Keratinocyte (primary cell): ENCODE measurements at regions not wholly inside any gene's neighbourhood (a gene's known extent, or its start where the extent isn't known, plus 50 kb on each side); places are given as distances from the start of the nearest gene placed in this dataset.

ENCODE experiments used
- DNase-seq: peaks from one replicate; pipeline ENCODE4 v3.0.0-alpha.2; 2011; ENCODE audit warnings: low read depth, missing footprints, low spot score
- FAIRE-seq: peaks from 2 replicates; lab custom pipeline; 2011; peaks lifted over from hg19 to GRCh38; lab: Jason Lieb, UNC
- H2AFZ ChIP-seq: 2 replicates; pipeline ENCODE4 v1.6.0; 2012; ENCODE audit warnings: low read length, control low read depth, inconsistent platforms; ENCODE audit not compliant: control insufficient read depth
- H3K27ac ChIP-seq: 2 replicates; pipeline ENCODE4 v1.5.1; 2011; ENCODE audit warnings: low read length; ENCODE audit not compliant: control insufficient read depth, insufficient read depth
- H3K27me3 ChIP-seq: 3 replicates; pipeline ENCODE4 v1.6.0; 2011; ENCODE audit warnings: low read length; ENCODE audit not compliant: control insufficient read depth, insufficient read depth; ENCODE audit errors: extremely low read depth
- H3K36me3 ChIP-seq, 2 experiments: 2 replicates in 1 of 2; 3 replicates in 1 of 2; pipeline ENCODE4 v1.5.1; 2011; ENCODE audit warnings: low read length in 2 of 2, mild to moderate bottlenecking in 1 of 2; ENCODE audit not compliant: control insufficient read depth in 2 of 2, insufficient read depth in 2 of 2; ENCODE audit errors: extremely low read depth in 1 of 2
- H3K4me1 ChIP-seq: 3 replicates; pipeline ENCODE4 v1.5.1; 2011; ENCODE audit warnings: low read length; ENCODE audit not compliant: control insufficient read depth, insufficient read depth; ENCODE audit errors: extremely low read depth
- H3K4me2 ChIP-seq: 3 replicates; pipeline ENCODE4 v1.6.0; 2011; ENCODE audit warnings: low read depth, low read length; ENCODE audit not compliant: control insufficient read depth, insufficient read depth; ENCODE audit errors: extremely low read depth
- H3K4me3 ChIP-seq, 3 experiments: fragments of 200-600 bp in 1 of 3; sonication (generic) in 1 of 3; 2 replicates in 2 of 3; 3 replicates in 1 of 3; pipeline ENCODE4 v1.5.1; 2011 to 2016; ENCODE audit warnings: low read length in 3 of 3, mild to moderate bottlenecking in 3 of 3, control low read depth in 2 of 3, inconsistent platforms in 1 of 3, low read depth in 1 of 3, mixed read lengths in 1 of 3, mixed run types in 1 of 3, moderate library complexity in 1 of 3; ENCODE audit not compliant: control insufficient read depth in 2 of 3, insufficient read depth in 2 of 3; ENCODE audit errors: extremely low read depth in 1 of 3
- H3K79me2 ChIP-seq: 2 replicates; pipeline ENCODE4 v1.6.0; 2012; ENCODE audit warnings: low read length; ENCODE audit not compliant: control insufficient read depth, insufficient read depth
- H3K9ac ChIP-seq: 3 replicates; pipeline ENCODE4 v1.6.0; 2011; ENCODE audit warnings: low read length; ENCODE audit not compliant: control insufficient read depth, insufficient read depth; ENCODE audit errors: extremely low read depth
- H3K9me1 ChIP-seq: 3 replicates; pipeline ENCODE4 v1.6.0; 2011; ENCODE audit warnings: low read length; ENCODE audit not compliant: control insufficient read depth, insufficient read depth; ENCODE audit errors: extremely low read depth
- H3K9me3 ChIP-seq: 2 replicates; pipeline ENCODE4 v1.5.1; 2012; ENCODE audit warnings: low read depth, low read length; ENCODE audit not compliant: control insufficient read depth
- H4K20me1 ChIP-seq: 3 replicates; pipeline ENCODE4 v1.6.0; 2011; ENCODE audit warnings: low read length; ENCODE audit not compliant: control insufficient read depth, insufficient read depth; ENCODE audit errors: extremely low read depth
- CTCF ChIP-seq, 3 experiments: IDR thresholded peaks in 1 of 3; conservative IDR thresholded peaks in 1 of 3; optimal IDR thresholded peaks in 1 of 3; 2 replicates in 2 of 3; 3 replicates in 1 of 3; pipeline versions ENCODE3 to v1.5.1; 2011; ENCODE audit warnings: low read length in 3 of 3, mild to moderate bottlenecking in 3 of 3, moderate library complexity in 2 of 3, control low read depth in 1 of 3, inconsistent platforms in 1 of 3; ENCODE audit not compliant: insufficient read depth in 2 of 3; ENCODE audit errors: extremely low read depth in 1 of 3
- EZH2 ChIP-seq: IDR thresholded peaks from one replicate; pipeline ENCODE4 v1.6.1; 2012; ENCODE audit warnings: inconsistent platforms, mild to moderate bottlenecking, low read length, moderate library complexity
- dilution Hi-C: fragments of 300-500 bp; cut with MboI; formaldehyde crosslinking; loops from one replicate; pipeline ENCODE4 v1.7.0; 2020; ENCODE audit warnings: low sequenced_read_pairs; ENCODE audit not compliant: extremely low pct_ligation_motif_present

DNA sequence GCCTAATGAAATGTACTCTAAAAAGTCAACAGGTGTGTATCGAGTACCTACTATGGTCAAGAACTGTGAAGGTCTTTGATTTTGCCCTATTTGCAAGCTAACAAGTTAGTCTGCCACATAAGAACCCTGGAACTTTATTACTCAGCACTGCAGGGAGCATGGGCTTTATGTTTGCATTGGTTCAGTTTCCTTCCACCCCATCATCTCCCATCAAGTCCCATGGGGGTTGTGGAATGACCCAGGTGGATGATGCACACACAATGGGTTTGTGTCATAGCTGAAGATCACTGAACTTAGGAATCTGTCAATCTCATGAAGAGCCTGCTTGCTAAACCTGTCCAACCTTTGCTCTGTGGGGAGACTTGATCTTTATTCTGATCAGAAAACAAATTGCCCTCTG is 265.5 kb downstream of the RPRM start:
- no peak for FAIRE-seq

DNA sequence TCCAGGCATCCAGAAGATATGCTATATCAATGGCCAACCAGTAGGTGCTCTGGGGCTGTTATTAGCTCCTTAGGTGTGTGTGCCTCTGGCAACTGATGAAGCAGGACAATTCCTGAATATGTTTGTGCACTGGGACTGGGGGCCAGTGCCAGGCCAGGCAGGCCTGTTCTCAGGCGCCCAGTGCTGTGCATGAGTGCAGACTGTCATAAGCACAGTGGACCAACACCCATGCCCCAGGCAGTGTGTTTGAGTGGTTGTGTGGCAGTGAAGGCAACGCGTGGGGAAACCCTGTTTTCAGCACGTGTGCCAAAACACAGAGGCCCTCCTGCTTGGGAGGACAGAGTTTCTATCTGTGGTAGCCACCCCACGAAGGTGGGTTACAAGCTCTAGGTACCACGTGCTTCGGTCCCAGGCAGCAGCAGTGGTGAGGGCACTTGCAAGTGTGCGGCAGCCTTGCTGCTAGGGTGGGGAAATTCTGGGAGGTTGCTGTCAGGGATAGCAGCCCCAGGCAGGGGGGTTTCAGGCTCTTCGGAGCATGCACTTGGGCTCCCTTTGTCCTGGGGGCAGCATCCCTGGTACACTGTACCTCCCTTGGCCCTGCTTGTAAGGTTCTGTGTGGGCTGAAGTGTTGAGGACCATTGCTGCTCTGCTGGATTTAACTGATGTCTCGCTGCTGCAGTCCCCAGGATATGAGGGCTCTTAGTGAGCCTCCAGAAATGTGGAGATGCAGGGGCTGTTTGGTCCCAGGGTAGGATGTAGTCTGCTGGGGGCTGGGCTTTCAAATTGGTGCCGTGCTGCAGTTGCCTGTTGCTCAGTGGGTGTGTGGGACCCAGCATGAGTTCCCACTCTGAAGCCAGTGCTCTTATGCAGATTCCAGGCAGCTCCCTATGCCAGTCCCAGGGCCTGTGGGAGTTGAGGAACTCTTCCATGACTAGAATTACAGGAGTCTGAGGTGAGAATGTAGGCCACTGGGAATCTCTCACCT is 280.9 kb downstream of the RPRM start:
- no peaks in the 10 kb centered on the region for H3K9me3 ChIP-seq
- no peak for TF ChIP-seq EZH2
- TF ChIP-seq CTCF (optimal IDR thresholded peaks at IDR 0.05 in 1 of 3, IDR thresholded peaks at IDR 0.05 in 1 of 3, conservative IDR thresholded peaks at IDR 0.05 in 1 of 3; ENCODE audit: extremely low read depth in 1 of 3, insufficient read depth in 2 of 3, low read length in 3 of 3): no peak
- no peak overlapping the region for H3K4me3 ChIP-seq
- no peak for FAIRE-seq
- H3K4me1 ChIP-seq: no peaks in the 10 kb centered on the region
- H2AFZ ChIP-seq: no peak overlapping the region
- H4K20me1 ChIP-seq: no peaks in the 10 kb centered on the region
- no peaks in the 10 kb centered on the region for H3K27me3 ChIP-seq
- H3K27ac ChIP-seq: no peak overlapping the region
- H3K4me2 ChIP-seq: no peak overlapping the region
- no peaks in the 10 kb centered on the region for H3K9me1 ChIP-seq
- DNase-seq: no peak
- no peaks in the 10 kb centered on the region for H3K79me2 ChIP-seq
- H3K9ac ChIP-seq: no peak overlapping the region
- no peaks in the 10 kb centered on the region for H3K36me3 ChIP-seq
- dilution Hi-C loops: no loop called here

More for the DNA sequence above, 265.5 kb downstream of the RPRM start:
- no peak for DNase-seq
- Histone ChIP-seq H3K4me2 (no peak overlapping the region), H3K36me3 (no peaks in the 10 kb centered on the region), H3K27ac (no peak overlapping the region), H3K27me3 (no peaks in the 10 kb centered on the region), H3K9me3 (no peaks in the 10 kb centered on the region), H3K9me1 (no peaks in the 10 kb centered on the region), H3K4me3 (no peak overlapping the region), H4K20me1 (no peaks in the 10 kb centered on the region), H3K79me2 (no peaks in the 10 kb centered on the region), H3K9ac (no peak overlapping the region), H3K4me1 (no peaks in the 10 kb centered on the region), H2AFZ (no peak overlapping the region)
- dilution Hi-C loops: no loop called here
- no peak for TF ChIP-seq CTCF (optimal IDR thresholded peaks at IDR 0.05 in 1 of 3, IDR thresholded peaks at IDR 0.05 in 1 of 3, conservative IDR thresholded peaks at IDR 0.05 in 1 of 3; ENCODE audit: extremely low read depth in 1 of 3, insufficient read depth in 2 of 3, low read length in 3 of 3)
- no peak for TF ChIP-seq EZH2
